ENCODE measurements at regions not wholly inside any gene's neighbourhood (a gene's known extent, or its start where the extent isn't known, plus 50 kb on each side); places are given as distances from the start of the nearest gene placed in this dataset.

DNA sequence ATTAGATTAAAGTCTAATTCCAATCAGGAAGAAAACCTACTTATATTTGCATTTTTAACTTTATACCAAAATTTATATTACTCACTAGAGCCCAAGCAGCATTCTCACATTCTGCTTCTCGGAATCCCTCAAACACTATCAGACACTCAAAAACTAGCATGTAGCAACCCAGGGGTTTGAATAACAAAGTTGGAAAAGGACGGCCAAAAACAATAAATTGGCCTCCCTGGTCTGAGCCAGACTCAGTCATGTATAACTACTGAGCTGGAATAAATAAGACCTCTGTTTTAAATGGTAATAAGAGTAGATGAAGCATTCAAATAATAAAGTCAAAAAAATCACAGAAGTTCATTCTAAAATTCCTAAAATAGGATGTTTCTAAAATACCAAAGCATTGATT, 290.9 kb downstream of the IRS1 start:
- no peaks in the 10 kb centered on the region for H3K4me1 Mint-ChIP-seq
- TF ChIP-seq, protein P1, sequence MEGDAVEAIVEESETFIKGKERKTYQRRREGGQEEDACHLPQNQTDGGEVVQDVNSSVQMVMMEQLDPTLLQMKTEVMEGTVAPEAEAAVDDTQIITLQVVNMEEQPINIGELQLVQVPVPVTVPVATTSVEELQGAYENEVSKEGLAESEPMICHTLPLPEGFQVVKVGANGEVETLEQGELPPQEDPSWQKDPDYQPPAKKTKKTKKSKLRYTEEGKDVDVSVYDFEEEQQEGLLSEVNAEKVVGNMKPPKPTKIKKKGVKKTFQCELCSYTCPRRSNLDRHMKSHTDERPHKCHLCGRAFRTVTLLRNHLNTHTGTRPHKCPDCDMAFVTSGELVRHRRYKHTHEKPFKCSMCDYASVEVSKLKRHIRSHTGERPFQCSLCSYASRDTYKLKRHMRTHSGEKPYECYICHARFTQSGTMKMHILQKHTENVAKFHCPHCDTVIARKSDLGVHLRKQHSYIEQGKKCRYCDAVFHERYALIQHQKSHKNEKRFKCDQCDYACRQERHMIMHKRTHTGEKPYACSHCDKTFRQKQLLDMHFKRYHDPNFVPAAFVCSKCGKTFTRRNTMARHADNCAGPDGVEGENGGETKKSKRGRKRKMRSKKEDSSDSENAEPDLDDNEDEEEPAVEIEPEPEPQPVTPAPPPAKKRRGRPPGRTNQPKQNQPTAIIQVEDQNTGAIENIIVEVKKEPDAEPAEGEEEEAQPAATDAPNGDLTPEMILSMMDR (conservative IDR thresholded peaks at IDR 0.05) = no peak
- H3K4me3 Mint-ChIP-seq = no peak overlapping the region
- no peaks in the 10 kb centered on the region for H3K36me3 Mint-ChIP-seq (ENCODE audit: low read depth)
- H3K27ac Mint-ChIP-seq (ENCODE audit: unreplicated experiment) = no peak overlapping the region
- DNase-seq (ENCODE audit: low read depth, low spot score) = no peak
- peaks cover 5% of the 10 kb centered on the region for H3K9me3 Mint-ChIP-seq
- no peaks in the 10 kb centered on the region for H3K27me3 Mint-ChIP-seq (ENCODE audit: low read depth)

DNA sequence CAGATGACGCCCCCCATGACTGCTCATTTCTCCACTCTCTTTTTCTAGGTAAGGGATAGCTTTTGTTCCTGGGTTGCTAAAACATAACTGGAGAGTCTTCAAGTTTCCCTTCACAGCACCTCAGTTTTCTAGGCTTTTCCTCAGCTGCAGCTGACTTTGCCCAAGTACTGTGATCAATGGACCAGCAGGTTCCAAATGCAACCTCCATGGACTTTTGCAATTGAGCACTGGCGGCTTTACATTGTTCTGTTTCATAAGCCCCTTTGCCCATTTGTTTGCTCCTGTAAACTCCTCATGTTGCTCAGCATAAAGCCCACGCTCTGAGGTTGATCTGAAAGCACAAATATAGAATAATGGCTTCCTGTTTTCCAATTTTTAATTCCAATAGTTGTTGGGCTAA, 291.6 kb downstream of the IRS1 start:
- Mint-ChIP-seq H3K27me3 (ENCODE audit: low read depth) (no peaks in the 10 kb centered on the region), H3K27ac (ENCODE audit: unreplicated experiment) (no peak overlapping the region), H3K9me3 (peaks cover 7% of the 10 kb centered on the region), H3K4me3 (no peak overlapping the region), H3K36me3 (ENCODE audit: low read depth) (no peaks in the 10 kb centered on the region), H3K4me1 (no peaks in the 10 kb centered on the region)
- no peak for DNase-seq (ENCODE audit: low read depth, low spot score)
- TF ChIP-seq, protein P1 (conservative IDR thresholded peaks at IDR 0.05) = no peak

DNA sequence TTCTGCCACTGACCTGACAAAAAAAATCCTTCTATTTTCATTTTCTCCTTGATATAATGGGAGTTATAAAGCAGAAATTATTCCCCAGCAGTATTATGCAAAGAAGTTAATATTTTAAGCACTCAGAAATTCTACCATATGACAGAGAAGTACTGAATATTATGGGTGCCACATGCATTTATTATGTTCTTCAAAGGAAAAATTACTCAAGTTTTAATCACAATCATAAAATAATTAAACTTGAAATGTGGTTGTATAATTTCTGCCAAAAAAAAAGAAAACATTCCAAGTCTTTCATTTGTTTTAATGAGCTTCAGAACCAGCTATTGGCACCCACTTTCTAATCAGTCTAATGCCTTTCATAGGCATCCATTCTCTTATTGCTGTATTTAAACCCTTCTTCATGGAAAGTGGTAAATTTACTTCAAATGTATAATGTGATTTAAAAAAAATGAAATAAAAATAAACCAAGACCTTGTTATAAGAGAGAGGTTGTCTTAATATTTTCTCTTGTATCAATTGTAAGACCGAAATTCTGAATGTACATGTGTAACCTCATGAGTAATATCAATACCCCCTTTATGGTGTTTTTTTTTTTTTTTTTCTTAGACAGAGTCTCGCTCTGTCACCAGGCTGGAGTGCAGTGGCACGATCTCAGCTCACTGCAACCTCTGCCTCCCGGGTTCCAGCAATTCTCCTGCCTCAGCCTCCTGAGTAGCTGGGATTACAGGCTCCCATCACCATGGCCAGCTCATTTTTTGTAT, 302.3 kb downstream of the IRS1 start:
- DNase-seq (ENCODE audit: low read depth, low spot score) = no peak
- peaks cover 9% of the 10 kb centered on the region for H3K4me1 Mint-ChIP-seq
- no peak overlapping the region for H3K4me3 Mint-ChIP-seq
- peaks cover 10% of the 10 kb centered on the region for H3K9me3 Mint-ChIP-seq
- TF ChIP-seq, protein P1 (conservative IDR thresholded peaks at IDR 0.05) = no peak
- H3K27me3 Mint-ChIP-seq (ENCODE audit: low read depth) = no peaks in the 10 kb centered on the region
- no peak overlapping the region for H3K27ac Mint-ChIP-seq (ENCODE audit: unreplicated experiment)
- peaks cover 11% of the 10 kb centered on the region for H3K36me3 Mint-ChIP-seq (ENCODE audit: low read depth)

DNA sequence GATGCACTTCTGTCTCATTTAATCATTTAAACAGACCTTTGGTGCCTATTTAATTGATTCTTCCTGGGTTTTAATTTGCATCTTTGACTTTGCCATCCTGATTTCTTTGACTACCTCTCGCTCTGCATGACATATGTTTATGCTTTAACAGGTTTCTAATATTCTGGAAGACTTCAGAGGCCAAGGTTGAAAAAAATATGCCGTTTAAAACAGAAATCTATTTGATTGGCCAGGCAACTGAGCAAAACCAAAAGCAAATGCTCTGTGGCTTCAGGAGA, 303.4 kb downstream of the IRS1 start:
- Mint-ChIP-seq H3K36me3 (ENCODE audit: low read depth) (peaks cover 8% of the 10 kb centered on the region), H3K27ac (ENCODE audit: unreplicated experiment) (no peak overlapping the region), H3K4me3 (no peak overlapping the region), H3K4me1 (peaks cover 9% of the 10 kb centered on the region), H3K9me3 (peaks cover 5% of the 10 kb centered on the region), H3K27me3 (ENCODE audit: low read depth) (no peaks in the 10 kb centered on the region)
- TF ChIP-seq, protein P1 (conservative IDR thresholded peaks at IDR 0.05) = no peak
- DNase-seq (ENCODE audit: low read depth, low spot score) = no peak

DNA sequence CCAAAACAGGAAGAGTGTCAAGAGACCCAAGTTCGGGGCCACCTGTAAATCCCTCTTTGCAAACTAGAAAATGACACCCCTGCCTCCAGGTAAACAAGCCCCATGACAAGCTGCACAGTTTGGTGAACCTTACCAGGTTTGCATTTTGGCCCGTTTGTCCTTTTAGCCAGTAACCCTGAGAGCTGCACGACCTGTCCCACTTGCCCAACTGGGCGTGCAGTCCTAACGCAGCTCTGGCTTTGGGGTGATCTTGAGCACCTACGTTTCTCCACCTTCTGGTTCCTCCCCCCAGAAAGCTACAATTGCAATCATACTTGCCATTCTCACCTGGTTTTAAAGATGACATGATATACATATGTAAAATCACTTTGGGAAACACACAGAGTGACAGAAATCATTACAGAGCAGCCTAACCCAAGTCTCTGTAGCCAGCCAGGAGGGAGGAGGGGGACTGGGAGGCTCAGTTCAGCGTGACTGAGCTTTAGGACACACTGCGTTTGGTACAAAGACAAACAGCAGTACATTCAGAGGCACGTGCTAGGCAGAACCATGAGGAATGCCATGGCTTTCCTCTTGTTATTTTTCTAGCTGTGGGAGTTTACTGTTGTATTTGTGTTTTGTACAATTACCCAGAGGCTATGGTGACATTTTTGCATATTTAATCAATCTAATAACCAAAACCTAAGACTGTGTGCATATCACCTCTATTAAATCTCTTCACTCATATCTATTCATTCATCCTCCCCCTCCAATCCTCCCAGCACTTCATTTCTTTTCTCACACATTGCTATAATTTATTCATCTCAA, 304.0 kb downstream of the IRS1 start:
- H3K4me3 Mint-ChIP-seq = no peak overlapping the region
- peaks cover 4% of the 10 kb centered on the region for H3K36me3 Mint-ChIP-seq (ENCODE audit: low read depth)
- H3K27me3 Mint-ChIP-seq (ENCODE audit: low read depth) = no peaks in the 10 kb centered on the region
- H3K9me3 Mint-ChIP-seq = peaks cover under 1% of the 10 kb centered on the region
- DNase-seq (ENCODE audit: low read depth, low spot score) = no peak
- TF ChIP-seq, protein P1 (conservative IDR thresholded peaks at IDR 0.05) = no peak
- H3K27ac Mint-ChIP-seq (ENCODE audit: unreplicated experiment) = no peak overlapping the region
- H3K4me1 Mint-ChIP-seq = peaks cover 9% of the 10 kb centered on the region
